MM.1S (cell line): ENCODE measurements at regions not wholly inside any gene's neighbourhood (a gene's known extent, or its start where the extent isn't known, plus 50 kb on each side); places are given as distances from the start of the nearest gene placed in this dataset.

Source experiments
- DNase-seq: peaks from one replicate; pipeline ENCODE4 v3.0.0-alpha.2; 2015
- H2AFZ ChIP-seq: fragments of 300-600 bp; sonication (generic); 2 replicates; pipeline ENCODE4 v1.6.0; 2016; ENCODE audit warnings: antibody characterized with exemption, low read length
- H3F3A ChIP-seq: fragments of 300-600 bp; sonication (generic); 2 replicates; pipeline ENCODE4 v1.6.1; 2016; ENCODE audit warnings: mild to moderate bottlenecking, antibody characterized with exemption, low read length, moderate library complexity, mixed read lengths; ENCODE audit not compliant: insufficient read depth
- H3K27ac ChIP-seq: fragments of 300-600 bp; sonication (generic); 2 replicates; pipeline ENCODE4 v1.5.1; 2016; ENCODE audit warnings: mild to moderate bottlenecking, low read length
- H3K27me3 ChIP-seq: fragments of 300-600 bp; sonication (generic); replicated peaks from 2 replicates; pipeline ENCODE4 v1.6.0; 2016; ENCODE audit warnings: low read length; ENCODE audit not compliant: insufficient read depth
- H3K36me3 ChIP-seq: fragments of 300-600 bp; sonication (generic); replicated peaks from 2 replicates; pipeline ENCODE4 v1.6.1; 2016; ENCODE audit warnings: mild to moderate bottlenecking, low read length, mixed read lengths; ENCODE audit not compliant: insufficient read depth
- H3K4me1 ChIP-seq: fragments of 300-600 bp; sonication (generic); 2 replicates; pipeline ENCODE4 v1.6.1; 2016; ENCODE audit warnings: low read length, mixed read lengths
- H3K4me2 ChIP-seq: fragments of 300-600 bp; sonication (generic); 2 replicates; pipeline ENCODE4 v1.6.0; 2016; ENCODE audit warnings: low read depth, low read length
- H3K4me3 ChIP-seq: fragments of 300-600 bp; sonication (generic); 2 replicates; pipeline ENCODE4 v1.5.1; 2016; ENCODE audit warnings: low read length, mixed read lengths
- H3K79me2 ChIP-seq: fragments of 300-600 bp; sonication (generic); 2 replicates; pipeline ENCODE4 v1.6.1; 2016; ENCODE audit warnings: mixed run types, low read length, mixed read lengths
- H3K9ac ChIP-seq: fragments of 300-600 bp; sonication (generic); 2 replicates; pipeline ENCODE4 v1.6.1; 2016; ENCODE audit warnings: low read length, mixed read lengths
- H3K9me2 ChIP-seq: fragments of 300-600 bp; sonication (generic); replicated peaks from 2 replicates; pipeline ENCODE4 v1.6.1; 2016; ENCODE audit warnings: mild to moderate bottlenecking, low read length, mixed read lengths; ENCODE audit not compliant: insufficient read depth
- H3K9me3 ChIP-seq: fragments of 300-600 bp; sonication (generic); replicated peaks from 2 replicates; pipeline ENCODE4 v1.6.1; 2016; ENCODE audit warnings: mild to moderate bottlenecking, low read length, mixed read lengths; ENCODE audit not compliant: insufficient read depth
- H4K20me1 ChIP-seq: fragments of 300-600 bp; sonication (generic); 2 replicates; pipeline ENCODE4 v1.6.1; 2016; ENCODE audit warnings: mild to moderate bottlenecking, low read length, moderate library complexity, mixed read lengths; ENCODE audit not compliant: insufficient read depth
- CTCF ChIP-seq: fragments of 300-600 bp; sonication (generic); IDR thresholded peaks from 2 replicates; pipeline ENCODE4 v1.5.1; 2016; ENCODE audit warnings: antibody characterized with exemption, low read length, mixed read lengths
- EZH2 ChIP-seq: fragments of 300-600 bp; sonication (generic); optimal IDR thresholded peaks from 2 replicates; pipeline ENCODE3; 2017; ENCODE audit warnings: low read depth, mild to moderate bottlenecking, antibody characterized with exemption, low read length, mixed read lengths
- EZH2phosphoT487 ChIP-seq: fragments of 300-600 bp; sonication (generic); IDR thresholded peaks from 2 replicates; pipeline ENCODE4 v1.6.1; 2018; ENCODE audit warnings: antibody characterized with exemption, low read length

- H3K4me3 ChIP-seq, result no peak overlapping the region
- peaks cover 7% of the 10 kb centered on the region; the same call in 1 of the 2 replicates for H3K27me3 ChIP-seq
- H3K79me2 ChIP-seq, result no peaks in the 10 kb centered on the region
- no peaks in the 10 kb centered on the region for H3K9me3 ChIP-seq
- H3K4me1 ChIP-seq, result no peaks in the 10 kb centered on the region
- H3K27ac ChIP-seq, result no peak overlapping the region
- no peak overlapping the region for H2AFZ ChIP-seq
- H3K4me2 ChIP-seq, result no peak overlapping the region
- no peak overlapping the region for H3K9ac ChIP-seq
- H3K9me2 ChIP-seq, result no peaks in the 10 kb centered on the region
- H4K20me1 ChIP-seq, result no peaks in the 10 kb centered on the region
- TF ChIP-seq EZH2, result no peak
- no peak for TF ChIP-seq EZH2phosphoT487
- TF ChIP-seq CTCF, result no peak
- DNase-seq, result no peak
- no peaks in the 10 kb centered on the region for H3K36me3 ChIP-seq
- no peaks in the 10 kb centered on the region for H3F3A ChIP-seq
Measured at GRCh38 chr10:125457406-125457805, 225.6 kb downstream of the TEX36 start.

- H3K4me1 ChIP-seq, result no peaks in the 10 kb centered on the region
- DNase-seq, result no peak
- no peaks in the 10 kb centered on the region for H3K9me2 ChIP-seq
- H3K27me3 ChIP-seq, result no peaks in the 10 kb centered on the region; the same call in 1 of the 2 replicates
- H3K4me3 ChIP-seq, result no peak overlapping the region
- no peak overlapping the region for H3K9ac ChIP-seq
- no peaks in the 10 kb centered on the region for H3K79me2 ChIP-seq
- no peak overlapping the region for H3K27ac ChIP-seq
- H3K9me3 ChIP-seq, result no peaks in the 10 kb centered on the region
- no peaks in the 10 kb centered on the region for H4K20me1 ChIP-seq
- no peak overlapping the region for H3K4me2 ChIP-seq
- H2AFZ ChIP-seq, result no peak overlapping the region
- TF ChIP-seq EZH2phosphoT487, result no peak
- no peak for TF ChIP-seq EZH2
- TF ChIP-seq CTCF, result no peak
- H3F3A ChIP-seq, result no peaks in the 10 kb centered on the region
- H3K36me3 ChIP-seq, result no peaks in the 10 kb centered on the region
Measured at GRCh38 chr10:125455855-125456254, 227.1 kb downstream of the TEX36 start.

- Histone ChIP-seq H3K4me1 (no peaks in the 10 kb centered on the region), H3K27ac (no peak overlapping the region), H3K79me2 (no peaks in the 10 kb centered on the region), H3F3A (no peaks in the 10 kb centered on the region), H3K4me3 (no peak overlapping the region), H3K36me3 (no peaks in the 10 kb centered on the region), H3K9ac (no peak overlapping the region), H3K9me2 (no peaks in the 10 kb centered on the region), H3K27me3 (peaks cover 2% of the 10 kb centered on the region; the same call in 1 of the 2 replicates), H3K9me3 (no peaks in the 10 kb centered on the region), H2AFZ (no peak overlapping the region), H4K20me1 (no peaks in the 10 kb centered on the region), H3K4me2 (no peak overlapping the region)
- no peak for DNase-seq
- TF ChIP-seq CTCF, result no peak
- TF ChIP-seq EZH2phosphoT487, result no peak
- no peak for TF ChIP-seq EZH2
Measured at GRCh38 chr10:125455431-125455830, 227.5 kb downstream of the TEX36 start.
